Inferior parietal cortex (tissue), 1 donor: ENCODE measurements at regions not wholly inside any gene's neighbourhood (a gene's known extent, or its start where the extent isn't known, plus 50 kb on each side); places are given as distances from the start of the nearest gene placed in this dataset.
"Not testable (repeated sequence)": the region's sequence is repeated elsewhere in the genome, so short reads cannot be mapped to it uniquely, and the experiment has no call there.

Source experiments
- DNase-seq: peaks from one replicate; pipeline ENCODE4 v3.0.0-alpha.2; 2016; ENCODE audit errors: extremely low spot score

- DNase-seq, result no peak
These were observed 368.4 kb downstream of the IRX2 start for GRCh38 chr5:2382776-2383697.

GRCh38 chr5:2381861-2382260 lies 369.6 kb downstream of the IRX2 start:
- no peak for DNase-seq

GRCh38 chr5:2381070-2381469 lies 370.4 kb downstream of the IRX2 start:
- DNase-seq, result no peak

GRCh38 chr5:2378976-2379375 lies 372.5 kb downstream of the IRX2 start:
- no peak for DNase-seq

- no peak for DNase-seq
These were observed 373.4 kb downstream of the IRX2 start for GRCh38 chr5:2378108-2378507.

- DNase-seq, result no peak
These were observed 375.0 kb downstream of the IRX2 start for GRCh38 chr5:2376486-2376885.

GRCh38 chr5:2375757-2376250 lies 375.7 kb downstream of the IRX2 start:
- DNase-seq, result no peak

GRCh38 chr5:2375291-2375690 lies 376.2 kb downstream of the IRX2 start:
- DNase-seq, result no peak

GRCh38 chr5:2374703-2375102 lies 376.8 kb downstream of the IRX2 start:
- DNase-seq, result no peak

GRCh38 chr5:2373631-2374030 lies 377.8 kb downstream of the IRX2 start:
- DNase-seq, result no peak

GRCh38 chr5:2371419-2371710 lies 380.1 kb downstream of the IRX2 start:
- no peak for DNase-seq

GRCh38 chr5:2370626-2371418 lies 380.7 kb downstream of the IRX2 start:
- no peak for DNase-seq

GRCh38 chr5:2369178-2369577 lies 382.3 kb downstream of the IRX2 start:
- no peak for DNase-seq

- no peak for DNase-seq
These were observed 384.7 kb downstream of the IRX2 start for GRCh38 chr5:2366816-2367215.

GRCh38 chr5:2357309-2357708 lies 394.2 kb downstream of the IRX2 start:
- no peak for DNase-seq

- no peak for DNase-seq
These were observed 395.6 kb downstream of the IRX2 start for GRCh38 chr5:2355859-2356258.

GRCh38 chr5:2353871-2354440 lies 397.5 kb downstream of the IRX2 start:
- DNase-seq, result no peak

GRCh38 chr5:2353211-2353610 lies 398.3 kb downstream of the IRX2 start:
- no peak for DNase-seq

- no peak for DNase-seq
These were observed 399.2 kb downstream of the IRX2 start for GRCh38 chr5:2352101-2352861.

GRCh38 chr5:2349768-2350167 lies 401.7 kb downstream of the IRX2 start:
- not testable (repeated sequence) for DNase-seq

- DNase-seq, result no peak
These were observed 412.8 kb downstream of the IRX2 start for GRCh38 chr5:2338686-2339085.
